HG03103 (cell line): ENCODE measurements at regions not wholly inside any gene's neighbourhood (a gene's known extent, or its start where the extent isn't known, plus 50 kb on each side); places are given as distances from the start of the nearest gene placed in this dataset.

ENCODE experiments used
- ATAC-seq: cut with Tn5 transposase; IDR thresholded peaks from one replicate; pipeline ENCODE4 v1.9.1; 2021; ENCODE audit warnings: low read depth; ENCODE audit not compliant: unreplicated experiment

DNA sequence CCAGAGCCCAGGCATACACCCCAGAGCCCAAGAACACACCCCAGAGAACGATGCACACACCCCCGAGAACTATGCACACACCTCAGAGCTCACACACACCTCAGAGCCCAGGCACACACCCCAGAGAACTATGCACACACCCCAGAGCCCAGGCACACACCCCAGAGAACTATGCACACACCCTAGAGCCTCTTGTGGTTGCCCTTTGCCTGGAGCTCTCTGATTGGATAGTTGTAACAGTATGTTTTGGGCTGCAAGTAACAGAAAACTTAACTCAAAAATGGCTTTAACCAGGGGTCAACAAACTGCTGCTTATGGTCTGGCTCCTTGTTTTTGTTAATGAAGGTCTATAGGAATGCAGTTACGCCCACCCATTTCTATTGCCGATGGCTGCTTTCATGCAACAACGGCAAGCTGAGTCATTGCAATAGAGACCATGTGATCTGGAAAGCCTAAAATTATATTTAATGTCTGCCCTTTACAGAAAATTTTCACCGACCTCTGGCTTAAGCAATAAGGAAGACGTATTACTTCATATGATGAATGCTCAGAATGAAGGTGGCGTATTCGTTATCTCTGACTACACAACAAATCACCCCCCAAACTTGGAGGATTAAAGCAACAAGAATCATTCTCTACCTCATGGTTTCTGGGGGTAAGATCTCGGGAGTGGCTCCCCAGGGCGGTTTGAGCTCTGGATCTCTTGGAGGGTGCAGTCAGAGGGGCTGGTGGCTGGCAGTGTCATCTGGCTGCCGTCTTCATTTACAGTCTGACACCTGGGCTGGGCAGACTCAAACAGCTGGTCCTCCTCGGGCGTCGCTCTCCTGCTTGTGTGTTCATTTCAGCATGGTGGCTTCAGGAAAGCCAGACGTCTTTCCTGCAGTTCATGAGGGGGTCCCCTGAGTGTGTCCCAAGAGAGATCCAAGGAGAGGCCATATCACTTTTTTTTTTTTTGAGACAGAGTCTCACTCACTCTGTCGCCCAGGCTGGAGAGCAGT, 66.3 kb upstream of the NCOR2 start:
- no peak for ATAC-seq

DNA sequence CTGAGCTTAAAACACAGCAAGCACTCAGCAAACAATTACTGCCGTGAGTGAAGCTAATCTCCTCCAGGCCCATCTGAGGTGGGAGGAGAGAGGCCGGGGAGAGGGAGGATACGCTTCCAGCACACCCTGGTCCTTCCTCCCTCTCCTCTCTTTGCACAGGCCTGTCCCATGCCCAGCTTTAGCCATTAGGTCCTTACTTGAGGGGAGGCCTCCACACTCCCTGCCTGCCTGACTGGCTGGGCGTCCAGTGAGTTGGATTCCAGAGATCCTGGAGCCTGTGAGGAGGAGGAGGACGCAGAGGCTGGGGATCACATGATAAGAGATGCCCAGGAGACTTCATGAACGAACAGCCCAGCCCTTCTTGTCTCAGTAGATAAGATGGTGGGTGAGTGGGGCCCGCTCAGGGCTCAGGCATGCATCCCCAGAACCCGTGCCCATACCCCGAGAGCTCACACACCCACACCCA, 65.1 kb upstream of the NCOR2 start:
- no peak for ATAC-seq

DNA sequence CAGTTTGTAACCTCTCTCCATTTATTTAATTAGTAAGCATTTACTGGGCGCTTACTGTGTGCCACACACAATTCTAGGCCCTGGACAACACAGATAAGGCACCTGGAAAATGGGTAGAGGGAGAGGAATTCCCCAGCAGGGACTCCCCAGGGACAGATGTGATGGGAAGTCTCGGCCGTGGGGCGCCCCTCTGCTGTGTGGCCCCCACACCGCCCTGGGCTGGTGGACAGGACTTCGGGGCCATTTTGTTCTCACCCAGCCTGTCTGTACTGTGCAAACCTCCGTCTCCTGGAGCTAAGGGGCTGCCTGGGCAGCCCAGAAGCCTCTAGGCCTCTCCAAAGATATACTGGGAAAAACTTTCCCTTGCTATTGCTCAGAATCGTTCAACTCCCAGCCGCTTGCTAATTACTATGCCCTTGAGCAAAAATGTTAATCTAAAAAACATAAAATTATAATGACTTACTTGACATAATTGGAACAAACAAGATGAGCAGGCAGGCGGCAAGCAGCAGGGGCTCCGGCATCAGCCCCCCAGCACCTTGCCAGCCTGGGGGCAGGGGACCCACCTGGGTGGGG, 64.4 kb upstream of the NCOR2 start:
- no peak for ATAC-seq

DNA sequence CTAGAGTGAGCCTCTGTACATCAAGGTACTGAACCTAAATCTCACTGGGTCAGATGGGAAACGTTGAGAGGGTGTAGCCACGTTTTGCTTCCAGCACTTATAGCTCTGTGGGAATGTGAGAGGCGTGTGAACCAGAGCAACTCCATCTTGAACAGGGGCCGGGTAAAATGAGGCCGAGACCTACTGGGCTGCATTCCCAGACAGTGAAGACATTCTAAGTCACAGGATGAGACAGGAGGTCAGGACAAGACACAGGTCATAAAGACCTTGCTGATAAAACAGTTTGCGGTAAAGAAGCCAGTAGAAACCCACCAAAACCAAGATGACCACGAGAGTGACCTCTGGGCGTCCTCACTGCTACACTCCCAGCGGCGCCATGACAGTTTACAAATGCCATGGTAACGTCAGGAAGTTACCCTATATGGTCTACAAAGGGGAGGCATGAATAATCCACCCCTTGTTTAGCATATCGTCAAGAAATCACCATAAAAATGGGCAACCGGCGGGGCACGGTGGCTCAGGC, 63.4 kb upstream of the NCOR2 start:
- ATAC-seq, result no peak

DNA sequence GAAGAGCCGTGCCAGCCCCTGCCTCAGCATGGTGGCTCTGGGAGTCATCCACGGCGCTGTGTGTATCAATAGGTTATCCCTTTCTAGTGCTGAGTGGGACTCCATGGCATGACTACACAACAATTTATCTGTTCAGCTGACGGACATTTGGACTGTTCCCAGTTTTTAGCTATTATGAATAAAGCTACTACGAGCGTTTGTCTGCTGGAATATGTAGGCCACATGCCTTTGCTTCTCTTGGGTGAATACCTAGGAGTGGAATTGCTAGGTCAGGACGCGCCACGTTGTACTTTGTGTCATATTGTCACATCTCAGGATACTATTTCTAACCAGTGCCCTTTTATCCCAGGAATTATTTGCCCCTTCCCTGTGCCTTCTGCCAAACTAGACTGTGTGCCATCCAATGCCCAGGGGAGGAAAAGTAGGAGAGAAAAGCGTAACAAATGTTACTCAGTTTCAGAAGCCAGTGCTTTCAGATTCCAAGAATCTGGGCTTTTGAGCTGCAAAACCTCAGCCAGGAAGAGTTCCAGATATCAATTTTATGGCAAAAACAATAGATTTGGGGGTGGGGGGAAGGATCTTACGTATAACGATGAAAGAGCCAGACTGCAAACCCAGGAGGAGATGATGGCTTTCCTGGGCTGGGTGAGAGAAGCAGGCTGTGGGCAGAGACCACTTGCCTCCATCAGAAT, 62.5 kb upstream of the NCOR2 start:
- ATAC-seq, result no peak

DNA sequence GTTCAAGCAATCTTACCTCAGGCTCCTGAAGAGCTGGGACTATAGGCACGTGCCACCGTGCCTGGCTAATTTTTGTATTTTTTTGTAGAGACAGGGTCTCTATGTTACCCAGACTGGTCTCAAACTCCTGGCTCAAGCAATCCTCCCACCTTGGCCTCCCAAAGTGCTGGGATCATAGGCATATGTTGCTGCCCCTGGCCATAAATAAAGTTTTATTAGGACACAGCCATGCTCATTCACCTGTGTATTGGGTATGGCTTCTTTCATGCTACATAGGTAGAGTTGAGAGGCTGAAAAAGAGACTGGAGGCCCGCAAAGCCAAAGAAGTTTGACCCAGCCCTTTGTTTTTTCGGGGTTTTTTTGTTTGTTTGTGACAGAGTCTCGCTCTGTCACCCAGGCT, 61.7 kb upstream of the NCOR2 start:
- ATAC-seq, result no peak

DNA sequence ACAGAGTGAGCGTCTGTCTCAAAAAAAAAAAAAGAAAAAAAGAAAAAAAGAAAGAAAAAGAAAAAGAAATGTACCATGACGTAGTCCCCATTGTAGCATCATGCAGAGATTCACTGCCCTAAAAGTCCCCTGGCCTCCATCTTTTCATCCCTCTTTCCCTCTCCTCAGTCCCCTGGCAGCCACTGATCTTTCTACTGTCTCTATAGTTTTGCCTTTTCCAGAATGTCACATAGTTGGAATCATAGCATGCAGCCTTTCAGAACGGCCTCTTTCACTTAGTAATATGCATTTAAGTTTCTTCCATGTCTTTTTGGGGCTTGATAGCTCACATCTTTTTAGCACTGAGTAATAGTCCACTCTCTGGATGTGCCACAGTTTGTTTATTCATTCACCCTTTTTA, 60.5 kb upstream of the NCOR2 start:
- no peak for ATAC-seq

DNA sequence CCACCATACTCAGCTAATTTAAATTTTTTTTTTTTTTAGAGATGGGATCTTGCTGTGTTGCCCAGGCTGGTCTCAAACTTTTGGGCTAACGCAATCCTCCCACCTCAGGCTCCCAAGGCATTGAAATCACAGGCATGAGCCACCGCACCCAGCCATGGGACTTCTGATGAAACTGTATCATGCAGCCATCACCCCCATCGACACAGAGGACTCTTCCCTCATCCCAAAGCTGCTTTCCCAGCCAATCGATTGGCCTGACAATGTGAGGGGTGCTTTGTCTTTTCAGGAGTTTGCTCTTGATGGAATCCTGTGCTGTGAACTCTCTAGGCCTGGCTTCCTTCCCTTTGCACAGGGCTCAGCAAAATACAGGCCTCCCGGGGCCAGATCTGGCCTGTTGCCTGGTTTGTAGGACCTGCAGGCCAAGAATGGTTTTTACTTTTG, 59.6 kb upstream of the NCOR2 start:
- no peak for ATAC-seq

DNA sequence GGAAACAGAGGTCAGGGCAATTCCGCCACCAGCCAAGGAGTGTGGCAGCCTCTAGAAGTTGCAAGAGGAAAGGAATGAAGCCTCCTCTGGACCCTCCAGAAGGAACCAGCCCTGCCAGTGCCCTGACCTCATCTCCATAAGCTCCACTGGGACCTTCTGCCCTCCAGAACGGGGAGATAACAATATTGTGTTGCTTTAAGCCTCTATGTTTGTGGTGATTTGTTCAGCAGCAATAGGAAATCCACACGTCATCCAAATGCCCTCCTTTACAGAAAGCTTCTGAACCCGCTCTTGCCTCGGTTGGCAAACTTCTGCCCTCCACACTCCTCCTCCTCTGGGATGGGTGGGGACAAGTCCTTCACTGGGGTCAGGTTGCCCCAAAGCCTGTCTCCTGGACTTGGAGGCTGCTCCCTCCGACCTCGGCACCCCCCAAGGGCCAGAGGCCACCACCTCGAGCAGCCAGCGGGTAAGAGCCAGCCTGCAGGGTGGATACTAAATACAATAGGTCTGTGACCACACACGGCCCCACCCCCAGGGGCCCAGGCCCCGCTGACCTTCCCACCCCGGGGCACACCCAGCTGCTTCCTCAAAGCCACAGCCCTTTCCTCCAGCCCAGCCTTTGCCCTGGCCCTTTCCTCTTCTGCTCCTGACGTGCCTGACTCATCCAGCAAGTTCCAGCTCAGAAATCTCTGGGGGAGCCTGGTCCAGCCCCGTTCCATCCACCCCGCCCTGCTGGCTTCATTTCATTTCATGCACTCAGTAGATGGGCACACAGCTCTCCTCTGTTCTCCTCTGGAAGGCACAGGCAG, 58.7 kb upstream of the NCOR2 start:
- no peak for ATAC-seq

DNA sequence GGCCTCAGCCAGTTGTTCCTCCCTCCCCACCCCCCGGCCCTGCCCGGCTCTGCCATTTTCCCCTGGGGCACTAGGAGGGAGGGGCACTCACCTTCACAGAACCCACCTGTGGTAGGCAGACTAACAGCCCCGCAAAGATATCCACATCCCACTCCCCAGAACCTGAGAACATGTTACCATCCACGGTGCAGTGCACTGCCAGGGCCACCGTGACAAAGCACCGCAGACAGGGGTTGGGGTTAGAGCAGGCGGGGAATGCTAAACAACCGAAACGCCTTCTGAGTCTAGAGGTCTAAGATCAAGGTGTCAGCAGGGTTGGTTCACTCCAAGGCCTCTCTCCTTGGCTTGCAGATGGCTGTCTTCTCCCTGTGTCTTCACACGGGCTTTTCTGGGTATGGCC, 57.4 kb upstream of the NCOR2 start:
- ATAC-seq, result no peak

DNA sequence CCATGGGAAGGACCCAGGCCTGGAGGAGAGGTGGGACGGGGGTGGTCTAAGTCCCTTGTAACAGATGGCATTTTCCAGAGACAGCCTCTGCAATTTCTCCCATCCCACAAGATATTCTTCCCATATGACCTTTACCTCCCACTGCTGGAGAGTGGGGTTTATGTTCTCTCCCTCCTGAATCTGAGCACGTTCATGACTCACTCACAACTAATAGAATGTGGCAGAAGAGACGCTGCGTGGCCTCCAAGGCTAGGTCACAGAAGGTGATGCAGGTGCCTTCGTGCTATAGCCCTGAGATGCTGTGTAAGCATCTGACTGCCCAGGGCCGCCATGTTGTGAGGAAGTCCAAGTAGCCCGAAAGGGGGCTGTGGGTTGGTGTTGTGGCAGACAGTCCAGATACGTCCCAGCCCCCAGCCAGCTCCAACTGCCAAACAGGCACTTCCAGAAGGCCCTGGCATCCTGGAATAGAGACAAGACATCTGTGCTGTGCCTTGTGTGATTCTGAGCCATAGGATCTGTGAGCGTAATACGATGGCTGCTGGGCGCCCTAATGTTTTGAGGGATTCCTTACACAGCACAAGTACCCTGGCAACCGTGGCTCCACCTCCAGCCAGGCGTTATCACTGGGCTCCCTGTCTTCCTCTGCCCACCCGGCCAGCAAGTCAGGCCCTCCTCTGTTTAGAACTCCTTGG, 56.1 kb upstream of the NCOR2 start:
- no peak for ATAC-seq

DNA sequence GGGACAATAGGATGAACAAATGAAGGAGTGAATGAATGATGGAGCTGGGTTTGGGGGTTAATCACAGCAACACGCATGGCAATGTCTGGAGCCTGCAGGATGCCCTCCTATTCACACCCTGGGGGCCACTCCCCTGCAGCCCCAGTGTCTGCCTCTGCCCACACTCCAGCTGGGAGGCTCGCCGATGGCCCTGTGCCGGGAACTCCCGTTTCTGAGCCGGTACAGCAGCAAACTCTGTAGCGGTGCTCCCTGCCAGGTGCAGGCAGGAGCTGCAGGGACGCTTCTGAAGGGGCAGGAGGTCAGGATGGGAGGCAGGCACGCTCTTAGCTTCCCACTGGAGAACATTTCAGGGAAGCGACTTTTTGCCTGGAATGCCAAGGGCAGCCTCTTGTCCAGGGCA, 55.4 kb upstream of the NCOR2 start:
- no peak for ATAC-seq

DNA sequence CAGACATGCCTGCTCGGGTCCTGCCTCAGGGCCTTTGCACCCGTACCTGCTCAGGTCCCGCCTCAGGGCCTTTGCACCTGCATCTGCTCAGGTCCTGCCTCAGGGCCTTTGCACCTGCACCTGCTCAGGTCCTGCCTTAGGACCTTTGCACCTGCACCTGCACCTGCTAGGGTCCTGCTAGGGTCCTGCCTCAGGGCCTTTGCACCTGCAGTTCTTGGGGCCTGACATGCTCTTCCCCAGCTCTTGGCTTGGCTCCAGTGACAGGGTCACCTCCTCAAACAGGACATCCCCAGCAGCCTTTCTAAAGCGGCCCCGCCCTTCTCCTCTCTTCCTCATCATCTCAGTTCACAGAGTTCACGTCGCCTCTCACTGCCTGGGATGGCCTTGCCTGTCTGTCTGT, 54.9 kb upstream of the NCOR2 start:
- ATAC-seq, result no peak

DNA sequence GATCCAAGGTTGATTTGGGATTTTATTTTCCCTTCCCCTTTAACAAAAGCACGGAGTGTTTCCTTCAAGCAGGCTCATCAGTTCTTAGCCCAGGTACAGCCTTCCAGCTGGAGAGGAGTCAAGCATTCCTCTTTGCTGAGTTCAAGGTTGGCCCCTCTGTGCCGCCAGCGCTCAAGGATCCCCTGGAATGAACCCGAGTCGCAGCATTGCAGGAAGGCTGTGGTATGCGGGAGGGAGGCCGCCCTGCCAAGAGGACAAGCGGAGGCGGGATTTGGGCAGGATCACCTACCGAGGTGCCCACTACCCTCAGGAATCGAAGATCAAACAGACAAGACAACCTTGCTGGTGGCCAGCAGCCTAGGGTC, 53.9 kb upstream of the NCOR2 start:
- ATAC-seq, result no peak

DNA sequence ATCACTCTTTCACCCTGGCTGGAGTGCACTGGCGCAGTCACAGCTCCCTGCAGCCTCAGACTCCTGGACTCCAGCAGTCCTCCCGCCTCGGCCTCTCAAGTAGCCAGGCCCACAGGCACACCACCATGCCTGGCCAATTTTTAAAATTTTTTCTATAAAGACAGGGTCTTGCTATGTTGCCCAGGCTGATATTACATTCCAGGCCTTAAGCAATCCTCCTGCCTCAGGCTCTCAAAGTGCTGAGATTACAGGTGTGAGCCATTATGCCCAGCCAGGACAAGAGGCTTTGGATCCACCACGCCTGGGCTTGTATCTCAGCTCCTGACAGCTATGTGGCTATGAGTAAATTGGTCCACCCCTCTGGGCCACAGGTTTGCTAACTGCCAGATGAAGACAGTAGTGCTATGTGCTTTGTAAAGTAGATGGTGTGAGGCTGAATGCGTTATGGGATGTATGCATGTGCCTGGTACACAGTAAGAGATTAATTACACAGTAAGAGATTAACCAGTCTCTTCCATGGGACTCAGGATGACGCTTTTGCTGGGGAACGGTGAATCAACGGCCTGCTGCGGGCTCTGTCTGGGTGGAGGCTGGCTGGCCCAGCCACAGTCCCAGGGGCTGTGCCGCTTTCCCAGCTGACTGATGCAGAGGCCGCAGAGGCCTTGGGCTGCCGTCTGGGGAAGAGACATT, 53.3 kb upstream of the NCOR2 start:
- ATAC-seq, result no peak

DNA sequence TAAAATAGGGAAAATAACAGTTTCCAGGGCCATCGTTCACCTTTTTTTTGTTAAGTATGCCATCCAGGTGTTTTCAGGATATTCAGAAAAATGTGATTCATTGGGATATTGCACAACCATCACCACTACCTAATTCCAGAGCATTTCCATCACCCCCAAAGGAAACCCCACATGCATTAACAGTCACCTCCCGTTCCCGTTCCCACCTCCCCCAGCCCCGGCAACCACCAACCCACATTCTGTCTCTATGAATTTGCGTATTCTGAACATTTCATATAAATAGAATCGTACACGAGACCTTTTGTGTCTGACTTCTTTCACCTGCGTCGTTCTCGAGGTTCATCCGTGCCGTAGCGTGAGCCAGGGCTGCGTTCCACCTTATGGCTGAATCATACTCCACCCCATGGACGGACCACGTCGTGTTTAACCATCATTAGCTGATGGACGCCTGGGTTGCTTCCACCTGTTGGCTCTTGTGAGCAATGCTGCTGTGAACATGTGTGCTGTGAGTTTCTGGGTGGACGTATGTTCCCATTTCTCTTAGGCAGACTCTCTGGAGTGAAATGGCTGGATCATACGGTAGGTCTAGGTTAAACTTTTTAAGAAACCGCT, 51.0 kb upstream of the NCOR2 start:
- ATAC-seq, result no peak

DNA sequence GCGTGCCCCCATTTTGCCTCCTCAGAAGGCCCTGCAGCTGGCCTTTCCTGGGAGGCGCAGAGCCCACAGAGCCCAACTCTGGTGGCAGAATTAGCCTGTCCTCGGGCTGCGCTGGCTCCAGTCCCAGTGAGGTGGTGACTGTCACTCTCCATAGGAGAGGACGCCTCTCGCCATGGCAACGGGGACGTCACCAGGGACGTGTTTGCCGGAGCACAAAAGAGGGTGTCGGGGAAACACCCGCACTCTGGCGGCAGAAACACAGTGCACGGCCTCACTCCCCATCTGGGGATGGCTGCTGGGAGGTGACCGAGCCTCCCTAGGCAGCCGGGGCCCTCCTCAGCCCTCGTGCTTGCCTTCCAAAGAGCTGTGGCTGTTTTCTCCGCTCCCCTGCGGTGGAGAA, 50.2 kb upstream of the NCOR2 start:
- no peak for ATAC-seq
